Endothelial cell of umbilical vein (primary cell): ENCODE measurements at regions not wholly inside any gene's neighbourhood (a gene's known extent, or its start where the extent isn't known, plus 50 kb on each side); places are given as distances from the start of the nearest gene placed in this dataset.

Experiments used
- BruUV-seq: library from RNA; stranded (reverse); fragments of 400-500 nt; replicated peaks from 2 replicates; lab custom pipeline; 2021; lab: Mats Ljungman, UMichigan
- CTCF ChIA-PET: fragments of 300-600, 350-600 bp; sonication (Branson Sonifier 250); formaldehyde crosslinking; loops from one replicate; lab custom pipeline; 2021; ENCODE audit warnings: antibody characterized with exemption, inconsistent platforms; lab: Charles Lee
- POLR2A ChIA-PET: fragments of 300-600, 350-600 bp; sonication (Branson Sonifier 250); formaldehyde crosslinking; loops from one replicate; lab custom pipeline; 2021; ENCODE audit warnings: antibody characterized with exemption, inconsistent platforms; lab: Charles Lee
- DNase-seq: peaks from one replicate; pipeline ENCODE4 v3.0.0-alpha.2; 2011; ENCODE audit warnings: low read depth, low spot score
- FAIRE-seq: peaks from 2 replicates; lab custom pipeline; 2011; peaks lifted over from hg19 to GRCh38; lab: Jason Lieb, UNC
- H2AFZ ChIP-seq: 2 replicates; pipeline ENCODE4 v1.6.0; 2012; ENCODE audit warnings: low read depth, low read length, control low read depth, inconsistent platforms
- H3K27ac ChIP-seq: 2 replicates; pipeline ENCODE4 v1.5.1; 2011; ENCODE audit warnings: low read depth, mild to moderate bottlenecking, control low read depth, low read length, moderate library complexity; ENCODE audit not compliant: insufficient read depth
- H3K27me3 ChIP-seq, 2 experiments: 2 replicates each; pipeline versions ENCODE4 v1.6.0 to v1.6.1; 2011; ENCODE audit warnings: low read length in 2 of 2, mixed read lengths in 1 of 2; ENCODE audit not compliant: control insufficient read depth in 2 of 2, insufficient read depth in 2 of 2
- H3K36me3 ChIP-seq, 2 experiments: 2 replicates in 1 of 2; 3 replicates in 1 of 2; pipeline ENCODE4 v1.5.1; 2011; ENCODE audit warnings: low read length in 2 of 2, mild to moderate bottlenecking in 1 of 2, moderate library complexity in 1 of 2; ENCODE audit not compliant: control insufficient read depth in 2 of 2, insufficient read depth in 2 of 2; ENCODE audit errors: extremely low read depth in 1 of 2
- H3K4me1 ChIP-seq: 3 replicates; pipeline ENCODE4 v1.5.1; 2011; ENCODE audit warnings: mild to moderate bottlenecking, low read length; ENCODE audit not compliant: control insufficient read depth, insufficient read depth; ENCODE audit errors: extremely low read depth
- H3K4me2 ChIP-seq: 2 replicates; pipeline ENCODE4 v1.6.1; 2011; ENCODE audit warnings: low read length, control low read depth, mixed read lengths; ENCODE audit not compliant: insufficient read depth
- H3K4me3 ChIP-seq, 3 experiments: fragments of 200-600 bp in 1 of 3; sonication (generic), shearing (Covaris generic) in 1 of 3; replicated peaks in 1 of 3; 2 replicates each; pipeline ENCODE4 v1.5.1; 2011 to 2016; ENCODE audit warnings: control low read depth in 3 of 3, low read length in 3 of 3, mild to moderate bottlenecking in 2 of 3, inconsistent platforms in 1 of 3, low read depth in 1 of 3, moderate library complexity in 1 of 3; ENCODE audit not compliant: insufficient read depth in 1 of 3
- H3K79me2 ChIP-seq: 2 replicates; pipeline ENCODE4 v1.6.0; 2012; ENCODE audit warnings: low read length, inconsistent platforms; ENCODE audit not compliant: control insufficient read depth, insufficient read depth
- H3K9ac ChIP-seq: replicated peaks from 2 replicates; pipeline ENCODE3; 2011; ENCODE audit warnings: low read length, control low read depth; ENCODE audit not compliant: insufficient read depth; ENCODE audit errors: extremely low read depth
- H3K9me1 ChIP-seq: replicated peaks from 3 replicates; pipeline ENCODE4 v1.6.0; 2011; ENCODE audit warnings: mild to moderate bottlenecking, low read length; ENCODE audit not compliant: control insufficient read depth, insufficient read depth; ENCODE audit errors: extremely low read depth
- H3K9me3 ChIP-seq: replicated peaks from 2 replicates; pipeline ENCODE4 v1.5.1; 2012; ENCODE audit warnings: low read length, inconsistent platforms; ENCODE audit not compliant: control insufficient read depth, insufficient read depth
- H4K20me1 ChIP-seq: replicated peaks from 2 replicates; pipeline ENCODE3; 2011; ENCODE audit warnings: mild to moderate bottlenecking, low read length; ENCODE audit not compliant: control insufficient read depth, insufficient read depth; ENCODE audit errors: extremely low read depth
- CTCF ChIP-seq, 2 donors: IDR thresholded peaks; 1 replicate in 1 of 2; 2 replicates in 1 of 2; pipeline ENCODE4 v1.5.1; 2011; ENCODE audit warnings: low read length in 2 of 2, mild to moderate bottlenecking in 2 of 2, moderate library complexity in 2 of 2, control low read depth in 1 of 2, inconsistent platforms in 1 of 2, low read depth in 1 of 2; ENCODE audit not compliant: insufficient read depth in 1 of 2; ENCODE audit errors: extremely low read depth in 1 of 2
- EZH2 ChIP-seq: IDR thresholded peaks from 2 replicates; pipeline ENCODE4 v1.6.1; 2012; ENCODE audit warnings: borderline replicate concordance, low read depth, mild to moderate bottlenecking, moderate library complexity, low read length, inconsistent platforms; ENCODE audit not compliant: severe bottlenecking
- FOS ChIP-seq: IDR thresholded peaks from 2 replicates; pipeline ENCODE4 v1.6.1; 2011; ENCODE audit warnings: mild to moderate bottlenecking, low read length, moderate library complexity, borderline replicate concordance; ENCODE audit not compliant: insufficient read depth
- GATA2 ChIP-seq: IDR thresholded peaks from 2 replicates; pipeline ENCODE4 v1.7.0; 2011; ENCODE audit warnings: low read depth, mild to moderate bottlenecking, moderate library complexity, mixed read lengths, low read length; ENCODE audit not compliant: insufficient read length, insufficient read depth
- JUN ChIP-seq: IDR thresholded peaks from 2 replicates; pipeline ENCODE4 v1.6.1; 2011; ENCODE audit warnings: borderline replicate concordance, low read depth; ENCODE audit not compliant: insufficient read length, insufficient read depth
- MAX ChIP-seq: IDR thresholded peaks from 2 replicates; pipeline ENCODE4 v1.6.1; 2011; ENCODE audit not compliant: insufficient read depth, insufficient read length
- MYC ChIP-seq: IDR thresholded peaks from one replicate; pipeline ENCODE4 v1.6.1; 2011; ENCODE audit warnings: mild to moderate bottlenecking, low read depth, low read length
- POLR2A ChIP-seq: IDR thresholded peaks from 2 replicates; pipeline ENCODE4 v1.6.1; 2012; ENCODE audit warnings: low read depth, mild to moderate bottlenecking, control low read depth, low read length
- POLR2AphosphoS5 ChIP-seq: IDR thresholded peaks from 2 replicates; pipeline ENCODE4 v1.6.1; 2012; ENCODE audit warnings: low read depth, mild to moderate bottlenecking, control low read depth, low read length, moderate library complexity; ENCODE audit not compliant: insufficient read depth
- dilution Hi-C: fragments of 300-500 bp; cut with MboI; formaldehyde crosslinking; loops from one replicate; pipeline ENCODE4 v1.15.0; 2019; ENCODE audit warnings: low sequenced_read_pairs; ENCODE audit not compliant: extremely low pct_ligation_motif_present
- intact Hi-C: fragments of 100-400 bp; cut with micrococcal nuclease; formaldehyde crosslinking; loops from one replicate; pipeline ENCODE4 v1.10.0; 2022

GRCh38 chr1:9471679-9472078 lies 67.6 kb upstream of the SLC25A33 start:
- Histone ChIP-seq H3K27me3 (peaks cover 0 to 5% of the 10 kb centered on the region in 2 experiments), H3K4me1 (no peaks in the 10 kb centered on the region), H3K9me3 (no peaks in the 10 kb centered on the region), H3K79me2 (no peaks in the 10 kb centered on the region), H3K4me3 (no peak overlapping the region), H2AFZ (no peak overlapping the region), H3K36me3 (no peaks in the 10 kb centered on the region), H3K9me1 (no peaks in the 10 kb centered on the region), H3K4me2 (no peak overlapping the region), H3K27ac (no peak overlapping the region), H3K9ac (no peak overlapping the region), H4K20me1 (no peaks in the 10 kb centered on the region)
- DNase-seq: no peak
- POLR2A ChIA-PET: no interaction called here
- CTCF ChIA-PET: interaction anchor here (1.6 to 2.7 kb wide), 3 partner anchors 16 to 182 kb away, joined by 7 to 9 read pairs (median 8); no protein-coding TSS in a partner anchor
- TF ChIP-seq EZH2 (no peak), POLR2AphosphoS5 (no peak), GATA2 (no peak), MAX (no peak), POLR2A (no peak), JUN (no peak), MYC (no peak), FOS (no peak), CTCF (IDR thresholded peaks at IDR 0.05; ENCODE audit: extremely low read depth in 1 of 2, insufficient read depth in 1 of 2, low read depth in 1 of 2, low read length in 2 of 2) (no peak)
- dilution Hi-C loops (no loop called here), intact Hi-C loops (no loop called here)
- BruUV-seq: no TSS peak
- no peak for FAIRE-seq
